Trophoblast cell (in vitro differentiated cells and primary cell): ENCODE measurements at regions not wholly inside any gene's neighbourhood (a gene's known extent, or its start where the extent isn't known, plus 50 kb on each side); places are given as distances from the start of the nearest gene placed in this dataset.

Source experiments
- DNase-seq, 2 donors: peaks; one replicate each; pipeline ENCODE4 v3.0.0-alpha.2; 2016
- H2AFZ ChIP-seq: 2 replicates; pipeline ENCODE4 v1.6.1; 2013; ENCODE audit warnings: low read length, moderate library complexity, mild to moderate bottlenecking; ENCODE audit not compliant: insufficient read depth, poor library complexity
- H2AK5ac ChIP-seq: 2 replicates; pipeline ENCODE4 v1.6.1; 2013; ENCODE audit warnings: mild to moderate bottlenecking, low read length
- H2BK120ac ChIP-seq: 2 replicates; pipeline ENCODE4 v1.6.1; 2013; ENCODE audit warnings: low read length, mild to moderate bottlenecking, moderate library complexity; ENCODE audit not compliant: insufficient read depth, poor library complexity
- H2BK12ac ChIP-seq: 2 replicates; pipeline ENCODE4 v1.6.1; 2013; ENCODE audit warnings: mild to moderate bottlenecking, low read length, moderate library complexity
- H2BK5ac ChIP-seq: 2 replicates; pipeline ENCODE4 v1.6.1; 2013; ENCODE audit warnings: low read length, low read depth, moderate library complexity, mild to moderate bottlenecking; ENCODE audit not compliant: poor library complexity
- H3K14ac ChIP-seq: 2 replicates; pipeline ENCODE4 v1.6.1; 2013; ENCODE audit warnings: mild to moderate bottlenecking, low read length
- H3K18ac ChIP-seq: 2 replicates; pipeline ENCODE4 v1.6.1; 2013; ENCODE audit warnings: mild to moderate bottlenecking, low read length
- H3K23ac ChIP-seq: 2 replicates; pipeline ENCODE4 v1.6.1; 2013; ENCODE audit warnings: low read length
- H3K27ac ChIP-seq: 2 replicates; pipeline ENCODE4 v1.5.1; 2013; ENCODE audit warnings: low read depth, mild to moderate bottlenecking, inconsistent platforms, low read length, moderate library complexity
- H3K27me3 ChIP-seq: 2 replicates; pipeline ENCODE4 v1.6.1; 2013; ENCODE audit warnings: inconsistent platforms, mild to moderate bottlenecking, low read length, moderate library complexity; ENCODE audit not compliant: insufficient read depth
- H3K36me3 ChIP-seq, 2 experiments: 1 replicate in 1 of 2; 2 replicates in 1 of 2; pipeline ENCODE4 v1.6.1; 2013; ENCODE audit warnings: low read length in 2 of 2, mild to moderate bottlenecking in 2 of 2, moderate library complexity in 1 of 2; ENCODE audit not compliant: insufficient read depth in 2 of 2, control insufficient read depth in 1 of 2
- H3K4ac ChIP-seq: 2 replicates; pipeline ENCODE4 v1.6.1; 2013; ENCODE audit warnings: low read depth, mild to moderate bottlenecking, low read length, moderate library complexity
- H3K4me1 ChIP-seq, 2 experiments: 1 replicate in 1 of 2; 2 replicates in 1 of 2; pipeline ENCODE4 v1.6.1; 2013; ENCODE audit warnings: low read length in 2 of 2, mild to moderate bottlenecking in 2 of 2, moderate library complexity in 1 of 2; ENCODE audit not compliant: insufficient read depth in 2 of 2, control insufficient read depth in 1 of 2
- H3K4me2 ChIP-seq: 2 replicates; pipeline ENCODE4 v1.6.1; 2013; ENCODE audit warnings: inconsistent platforms, mild to moderate bottlenecking, low read length, moderate library complexity
- H3K4me3 ChIP-seq: 2 replicates; pipeline ENCODE4 v1.5.1; 2013; ENCODE audit warnings: mild to moderate bottlenecking, low read depth, low read length, inconsistent platforms
- H3K79me1 ChIP-seq: one replicate; pipeline ENCODE4 v1.6.1; 2013; ENCODE audit warnings: low read length
- H3K79me2 ChIP-seq: 2 replicates; pipeline ENCODE4 v1.6.1; 2013; ENCODE audit warnings: low read length, mild to moderate bottlenecking; ENCODE audit not compliant: control insufficient read depth, insufficient read depth, poor library complexity
- H3K9ac ChIP-seq: 2 replicates; pipeline ENCODE4 v1.6.1; 2013; ENCODE audit warnings: mild to moderate bottlenecking, low read length
- H3K9me3 ChIP-seq: 2 replicates; pipeline ENCODE4 v1.6.1; 2013; ENCODE audit warnings: low read depth, mild to moderate bottlenecking, control low read depth, inconsistent platforms, low read length; ENCODE audit not compliant: insufficient read depth
- H4K12ac ChIP-seq: 2 replicates; pipeline ENCODE4 v1.6.1; 2013; ENCODE audit warnings: low read depth, mild to moderate bottlenecking, low read length, moderate library complexity
- H4K8ac ChIP-seq: 2 replicates; pipeline ENCODE4 v1.6.1; 2013; ENCODE audit warnings: low read depth, mild to moderate bottlenecking, low read length, moderate library complexity
- H4K91ac ChIP-seq: one replicate; pipeline ENCODE4 v1.6.1; 2013; ENCODE audit warnings: low read depth, mild to moderate bottlenecking, low read length, moderate library complexity
- WGBS: extraction: QIAGEN DNeasy Blood & Tissue Kit; methylation state at CpG from one replicate; pipeline ENCODE4 v1.1.7; 2013; ENCODE audit warnings: missing lambda C conversion rate; ENCODE audit not compliant: insufficient read length, insufficient coverage; ENCODE audit errors: extremely low coverage; 5-methylcytosine and 5-hydroxymethylcytosine counted together

GRCh38 chr4:123956204-123956603 lies 559.6 kb downstream of the SPRY1 start:
- Histone ChIP-seq H3K9me3 (peaks cover 2% of the 10 kb centered on the region), H2AFZ (no peak overlapping the region), H3K79me1 (no peaks in the 10 kb centered on the region), H3K4me3 (no peak overlapping the region), H3K4me2 (no peak overlapping the region), H2BK120ac (no peak overlapping the region), H3K23ac (no peak overlapping the region), H3K9ac (no peak overlapping the region), H4K12ac (no peak overlapping the region), H3K79me2 (no peaks in the 10 kb centered on the region), H3K27me3 (no peaks in the 10 kb centered on the region), H3K4ac (no peak overlapping the region), H4K8ac (no peak overlapping the region), H2AK5ac (no peak overlapping the region), H2BK12ac (no peak overlapping the region), H3K4me1 (no peaks in the 10 kb centered on the region), H3K27ac (no peak overlapping the region), H3K18ac (no peak overlapping the region), H4K91ac (no peak overlapping the region), H3K14ac (no peak overlapping the region), H3K36me3 (no peaks in the 10 kb centered on the region), H2BK5ac (no peak overlapping the region)
- WGBS, result no CpG with 5 or more reads among the region's 7 CpGs
- no peak for DNase-seq

GRCh38 chr4:123966990-123967769 lies 570.6 kb downstream of the SPRY1 start:
- H3K18ac ChIP-seq, result no peak overlapping the region
- H3K4me2 ChIP-seq, result no peak overlapping the region
- no peak overlapping the region for H3K4ac ChIP-seq
- WGBS, result no CpG with 5 or more reads among the region's 4 CpGs
- no peaks in the 10 kb centered on the region for H3K36me3 ChIP-seq
- no peak overlapping the region for H2AK5ac ChIP-seq
- no peak overlapping the region for H3K27ac ChIP-seq
- no peaks in the 10 kb centered on the region for H3K4me1 ChIP-seq
- no peak overlapping the region for H3K4me3 ChIP-seq
- H3K79me2 ChIP-seq, result no peaks in the 10 kb centered on the region
- no peaks in the 10 kb centered on the region for H3K27me3 ChIP-seq
- no peak overlapping the region for H3K14ac ChIP-seq
- no peak overlapping the region for H2BK5ac ChIP-seq
- H4K8ac ChIP-seq, result no peak overlapping the region
- no peak overlapping the region for H4K12ac ChIP-seq
- no peak overlapping the region for H2AFZ ChIP-seq
- no peaks in the 10 kb centered on the region for H3K9me3 ChIP-seq
- no peaks in the 10 kb centered on the region for H3K79me1 ChIP-seq
- no peak for DNase-seq
- no peak overlapping the region for H3K23ac ChIP-seq
- H2BK120ac ChIP-seq, result no peak overlapping the region
- no peak overlapping the region for H2BK12ac ChIP-seq
- no peak overlapping the region for H4K91ac ChIP-seq
- H3K9ac ChIP-seq, result no peak overlapping the region

GRCh38 chr4:123972031-123972430 lies 575.4 kb downstream of the SPRY1 start:
- Histone ChIP-seq H2BK12ac (no peak overlapping the region), H2BK5ac (no peak overlapping the region), H3K27ac (no peak overlapping the region), H3K23ac (no peak overlapping the region), H2AFZ (no peak overlapping the region), H3K9me3 (peaks cover 2% of the 10 kb centered on the region), H3K18ac (no peak overlapping the region), H4K8ac (no peak overlapping the region), H3K36me3 (no peaks in the 10 kb centered on the region), H2AK5ac (no peak overlapping the region), H3K9ac (no peak overlapping the region), H3K27me3 (no peaks in the 10 kb centered on the region), H3K4me2 (no peak overlapping the region), H3K14ac (no peak overlapping the region), H2BK120ac (no peak overlapping the region), H3K4me1 (no peaks in the 10 kb centered on the region), H4K91ac (no peak overlapping the region), H3K79me2 (no peaks in the 10 kb centered on the region), H3K4me3 (no peak overlapping the region), H4K12ac (no peak overlapping the region), H3K4ac (no peak overlapping the region), H3K79me1 (no peaks in the 10 kb centered on the region)
- DNase-seq, result no peak
- no CpG with 5 or more reads among the region's 1 CpG for WGBS

- no peak overlapping the region for H2BK5ac ChIP-seq
- H2AK5ac ChIP-seq, result no peak overlapping the region
- H3K23ac ChIP-seq, result no peak overlapping the region
- no peaks in the 10 kb centered on the region for H3K79me1 ChIP-seq
- no peak overlapping the region for H2AFZ ChIP-seq
- no peaks in the 10 kb centered on the region for H3K36me3 ChIP-seq
- no peak overlapping the region for H3K4me2 ChIP-seq
- H3K27ac ChIP-seq, result no peak overlapping the region
- H3K4ac ChIP-seq, result no peak overlapping the region
- no peak overlapping the region for H4K12ac ChIP-seq
- no peak for DNase-seq
- H3K4me1 ChIP-seq, result no peaks in the 10 kb centered on the region
- H2BK12ac ChIP-seq, result no peak overlapping the region
- no peak overlapping the region for H4K8ac ChIP-seq
- no peak overlapping the region for H3K9ac ChIP-seq
- H3K14ac ChIP-seq, result no peak overlapping the region
- H3K18ac ChIP-seq, result no peak overlapping the region
- H2BK120ac ChIP-seq, result no peak overlapping the region
- H3K4me3 ChIP-seq, result no peak overlapping the region
- no peak overlapping the region for H4K91ac ChIP-seq
- WGBS, result no CpG with 5 or more reads among the region's 2 CpGs
- H3K9me3 ChIP-seq, result peaks cover 2% of the 10 kb centered on the region
- H3K79me2 ChIP-seq, result no peaks in the 10 kb centered on the region
- no peaks in the 10 kb centered on the region for H3K27me3 ChIP-seq
These were observed 578.0 kb downstream of the SPRY1 start for GRCh38 chr4:123974386-123975149.
